ENCODE measurements at regions not wholly inside any gene's neighbourhood (a gene's known extent, or its start where the extent isn't known, plus 50 kb on each side); places are given as distances from the start of the nearest gene placed in this dataset.

GRCh38 chr7:25795824-25796235 is 356.2 kb upstream of the NFE2L3 start:
- TF ChIP-seq CTCF (IDR thresholded peaks at IDR 0.05) (no peak), POLR2A (IDR thresholded peaks at IDR 0.05) (no peak)
